Breast epithelium (tissue), 3 donors: ENCODE measurements at regions not wholly inside any gene's neighbourhood (a gene's known extent, or its start where the extent isn't known, plus 50 kb on each side); places are given as distances from the start of the nearest gene placed in this dataset.

Source experiments
- POLR2A ChIP-seq: fragments of 450-650 bp; IDR thresholded peaks from one replicate; pipeline ENCODE4 v1.6.1; 2016; ENCODE audit warnings: antibody characterized with exemption, mild to moderate bottlenecking, moderate library complexity
- POLR2AphosphoS5 ChIP-seq, 3 donors: sonication (generic); formaldehyde crosslinking; IDR thresholded peaks; one replicate each; pipeline ENCODE4 v1.6.1; 2017; ENCODE audit warnings: antibody characterized with exemption in 3 of 3

DNA sequence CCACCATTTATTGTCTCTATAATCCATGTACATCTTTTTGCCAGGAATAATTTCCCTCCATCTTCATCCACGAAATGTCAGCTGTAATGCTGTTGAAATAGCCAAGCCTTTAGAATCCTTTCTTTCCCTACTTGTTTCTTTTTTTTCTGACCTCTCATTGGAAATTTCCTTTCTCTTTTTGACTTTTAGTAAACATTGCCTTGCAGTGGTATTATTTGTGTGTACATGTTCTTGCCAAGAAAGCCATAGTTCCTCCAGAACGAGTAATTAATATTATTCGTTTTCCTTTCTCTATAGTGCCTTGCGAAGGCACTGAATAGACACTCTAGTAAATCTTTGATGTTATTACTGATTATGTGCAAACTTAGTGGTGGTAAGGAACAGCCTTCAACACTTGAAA lies 282.2 kb downstream of the GJA1 start:
- TF ChIP-seq POLR2A (no peak), POLR2AphosphoS5 (IDR thresholded peaks at IDR 0.05) (no peak)
